ENCODE measurements at regions not wholly inside any gene's neighbourhood (a gene's known extent, or its start where the extent isn't known, plus 50 kb on each side); places are given as distances from the start of the nearest gene placed in this dataset.

- no peaks in the 10 kb centered on the region for H3K27me3 ChIP-seq (ENCODE audit: control insufficient read depth in 1 of 2, insufficient read depth in 2 of 2, low read length in 2 of 2)
- no peaks in the 10 kb centered on the region for H3K36me3 ChIP-seq (replicated peaks in 1 of 2; ENCODE audit: control insufficient read depth in 1 of 2, insufficient read depth in 2 of 2, low read length in 2 of 2)
- WGBS (ENCODE audit: low lambda C conversion rate), result 31% methylated on average over 10 of the region's 10 CpGs
- H3K4me1 ChIP-seq (ENCODE audit: insufficient read depth, low read length), result no peaks in the 10 kb centered on the region
- in situ Hi-C loops (cut with HindIII; ENCODE audit: extremely low pct_ligation_motif_present, low pct_unique_long_range_greater_than_20kb), result no loop called here
- ChIA-PET CTCF (ENCODE audit: low intra/inter-chr PET ratio, low total read pairs) (no interaction called here), POLR2A (no interaction called here)
- DNase-seq (ENCODE audit: low spot score), result no peak
- H3K79me2 ChIP-seq (ENCODE audit: insufficient read depth, low read length), result no peaks in the 10 kb centered on the region
- no peak overlapping the region for H3K27ac ChIP-seq (ENCODE audit: extremely low read length, insufficient read depth, low read length)
- no peak overlapping the region for H2AFZ ChIP-seq (ENCODE audit: low read length)
- no peak for FAIRE-seq
- intact Hi-C loops (cut with micrococcal nuclease; ENCODE audit: unreplicated experiment), result no loop called here
- H4K20me1 ChIP-seq (ENCODE audit: insufficient read depth, low read length), result no peaks in the 10 kb centered on the region
- ATAC-seq, result no peak
- no TSS peak for BruUV-seq (replicated peaks)
- H3K9ac ChIP-seq (ENCODE audit: insufficient read depth, low read depth, low read length), result no peak overlapping the region
- no peak overlapping the region for H3K4me2 ChIP-seq (ENCODE audit: low read depth, low read length)
- H3K4me3 ChIP-seq (replicated peaks in 1 of 3; ENCODE audit: insufficient read depth in 1 of 3, low read depth in 2 of 3, low read length in 3 of 3), result no peak overlapping the region
- no peaks in the 10 kb centered on the region for H3K9me3 ChIP-seq (ENCODE audit: low read length)
- TF ChIP-seq ZNF274 (CRISPR knock-in tag; IDR thresholded peaks at IDR 0.05) (no peak), ZNF331 (CRISPR knock-in tag; IDR thresholded peaks at IDR 0.05) (no peak), ZNF766 (CRISPR knock-in tag; IDR thresholded peaks at IDR 0.05; ENCODE audit: borderline replicate concordance) (no peak), DDIT3 (CRISPR knock-in tag; IDR thresholded peaks at IDR 0.05) (no peak), TIGD3 (CRISPR knock-in tag; IDR thresholded peaks at IDR 0.05; ENCODE audit: borderline replicate concordance) (no peak), ZNF142 (CRISPR knock-in tag; IDR thresholded peaks at IDR 0.05) (no peak), PREB (CRISPR knock-in tag; IDR thresholded peaks at IDR 0.05) (no peak), YEATS4 (CRISPR knock-in tag; IDR thresholded peaks at IDR 0.05; ENCODE audit: borderline replicate concordance) (no peak), HMGXB4 (CRISPR knock-in tag; IDR thresholded peaks at IDR 0.05; ENCODE audit: borderline replicate concordance in 1 of 2, low read depth in 1 of 2) (no peak), KLF9 (CRISPR knock-in tag; IDR thresholded peaks at IDR 0.05; ENCODE audit: low read depth) (no peak), ZNF136 (CRISPR knock-in tag; IDR thresholded peaks at IDR 0.05; ENCODE audit: low read depth) (no peak), GATAD1 (CRISPR knock-in tag; IDR thresholded peaks at IDR 0.05) (no peak), PLSCR1 (CRISPR knock-in tag; IDR thresholded peaks at IDR 0.05; ENCODE audit: borderline replicate concordance) (no peak), RFXANK (CRISPR knock-in tag; IDR thresholded peaks at IDR 0.05) (no peak), NFE2L2 (IDR thresholded peaks at IDR 0.05; ENCODE audit: low read length) (no peak)
These were observed 569.2 kb downstream of the QKI start for GRCh38 chr6:163983679-163984078.

Data from HepG2 (cell line).